ENCODE measurements at regions not wholly inside any gene's neighbourhood (a gene's known extent, or its start where the extent isn't known, plus 50 kb on each side); places are given as distances from the start of the nearest gene placed in this dataset.

- no peak overlapping the region for H3K4me3 Mint-ChIP-seq (ENCODE audit: unreplicated experiment)
- BruUV-seq (replicated peaks): no TSS peak
- no peaks in the 10 kb centered on the region for H3K4me1 ChIP-seq
Measured at GRCh38 chr5:83866181-83866580, 145.5 kb upstream of the HAPLN1 start.

GRCh38 chr5:83865579-83865978 lies 144.9 kb upstream of the HAPLN1 start:
- H3K36me3 Mint-ChIP-seq (ENCODE audit: insufficient read depth, unreplicated experiment): no peaks in the 10 kb centered on the region
- H3K27ac Mint-ChIP-seq (ENCODE audit: unreplicated experiment): no peak overlapping the region
- DNase-seq: no peak
- Histone ChIP-seq H3K9me3 (no peaks in the 10 kb centered on the region), H3K4me1 (no peaks in the 10 kb centered on the region), H3K27me3 (replicated peaks; ENCODE audit: control insufficient read depth, insufficient read depth, low read length) (no peaks in the 10 kb centered on the region), H3K4me3 (ENCODE audit: low read depth, low read length) (no peak overlapping the region), H3K36me3 (ENCODE audit: control insufficient read depth, insufficient read depth, low read length) (no peaks in the 10 kb centered on the region)
- intact Hi-C loops (cut with micrococcal nuclease; ENCODE audit: unreplicated experiment): no loop called here
- BruUV-seq (replicated peaks): no TSS peak
- no peak for TF ChIP-seq CTCF (IDR thresholded peaks at IDR 0.05; ENCODE audit: insufficient read depth in 1 of 2, low read depth in 1 of 2, low read length in 1 of 2, severe bottlenecking in 1 of 2, unreplicated experiment in 1 of 2)
- ChIA-PET POLR2A (no interaction called here), CTCF (no interaction called here)
- H3K4me1 Mint-ChIP-seq (ENCODE audit: low read depth, unreplicated experiment): no peaks in the 10 kb centered on the region
- H3K9me3 Mint-ChIP-seq (ENCODE audit: unreplicated experiment): no peaks in the 10 kb centered on the region
- no peak overlapping the region for H3K4me3 Mint-ChIP-seq (ENCODE audit: unreplicated experiment)
- no peaks in the 10 kb centered on the region for H3K27me3 Mint-ChIP-seq (ENCODE audit: insufficient read depth, unreplicated experiment)

More at GRCh38 chr5:83866181-83866580, 145.5 kb upstream of the HAPLN1 start:
- Histone ChIP-seq H3K9me3 (no peaks in the 10 kb centered on the region), H3K27me3 (replicated peaks; ENCODE audit: control insufficient read depth, insufficient read depth, low read length) (no peaks in the 10 kb centered on the region), H3K4me3 (ENCODE audit: low read depth, low read length) (no peak overlapping the region), H3K36me3 (ENCODE audit: control insufficient read depth, insufficient read depth, low read length) (no peaks in the 10 kb centered on the region)
- Mint-ChIP-seq H3K9me3 (ENCODE audit: unreplicated experiment) (no peaks in the 10 kb centered on the region), H3K27me3 (ENCODE audit: insufficient read depth, unreplicated experiment) (no peaks in the 10 kb centered on the region), H3K4me1 (ENCODE audit: low read depth, unreplicated experiment) (no peaks in the 10 kb centered on the region), H3K36me3 (ENCODE audit: insufficient read depth, unreplicated experiment) (no peaks in the 10 kb centered on the region), H3K27ac (ENCODE audit: unreplicated experiment) (no peak overlapping the region)
- intact Hi-C loops (cut with micrococcal nuclease; ENCODE audit: unreplicated experiment): no loop called here
- ChIA-PET CTCF (interaction anchor here (0.6 kb wide), 1 partner anchor 1884 kb away, joined by 3 read pairs; no protein-coding TSS in a partner anchor), POLR2A (no interaction called here)
- no peak for DNase-seq
- TF ChIP-seq CTCF (IDR thresholded peaks at IDR 0.05; ENCODE audit: insufficient read depth in 1 of 2, low read depth in 1 of 2, low read length in 1 of 2, severe bottlenecking in 1 of 2, unreplicated experiment in 1 of 2): no peak

GRCh38 chr5:83864652-83865051 lies 144.0 kb upstream of the HAPLN1 start:
- ChIA-PET POLR2A (no interaction called here), CTCF (no interaction called here)
- Histone ChIP-seq H3K9me3 (no peaks in the 10 kb centered on the region), H3K36me3 (ENCODE audit: control insufficient read depth, insufficient read depth, low read length) (no peaks in the 10 kb centered on the region), H3K4me3 (ENCODE audit: low read depth, low read length) (no peak overlapping the region), H3K27me3 (replicated peaks; ENCODE audit: control insufficient read depth, insufficient read depth, low read length) (no peaks in the 10 kb centered on the region), H3K4me1 (peaks cover 8% of the 10 kb centered on the region)
- H3K36me3 Mint-ChIP-seq (ENCODE audit: insufficient read depth, unreplicated experiment): no peaks in the 10 kb centered on the region
- H3K27ac Mint-ChIP-seq (ENCODE audit: unreplicated experiment): no peak overlapping the region
- no peaks in the 10 kb centered on the region for H3K9me3 Mint-ChIP-seq (ENCODE audit: unreplicated experiment)
- no peaks in the 10 kb centered on the region for H3K27me3 Mint-ChIP-seq (ENCODE audit: insufficient read depth, unreplicated experiment)
- no peak for DNase-seq
- H3K4me1 Mint-ChIP-seq (ENCODE audit: low read depth, unreplicated experiment): peaks cover 2% of the 10 kb centered on the region
- BruUV-seq (replicated peaks): no TSS peak
- intact Hi-C loops (cut with micrococcal nuclease; ENCODE audit: unreplicated experiment): no loop called here
- H3K4me3 Mint-ChIP-seq (ENCODE audit: unreplicated experiment): no peak overlapping the region
- no peak for TF ChIP-seq CTCF (IDR thresholded peaks at IDR 0.05; ENCODE audit: insufficient read depth in 1 of 2, low read depth in 1 of 2, low read length in 1 of 2, severe bottlenecking in 1 of 2, unreplicated experiment in 1 of 2)

Data from Caco-2 (cell line).